HCT116 (cell line): ENCODE measurements at regions not wholly inside any gene's neighbourhood (a gene's known extent, or its start where the extent isn't known, plus 50 kb on each side); places are given as distances from the start of the nearest gene placed in this dataset.

Source experiments
- ATAC-seq: fragments of 200-7000 bp; cut with Tn5 transposase; 2 replicates; pipeline ENCODE4 v1.9.1; 2020; ENCODE audit warnings: mild to moderate bottlenecking, moderate library complexity
- BruUV-seq: library from RNA; stranded (reverse); fragments of 400-500 nt; replicated peaks from 2 replicates; lab custom pipeline; 2021; lab: Mats Ljungman, UMichigan
- CTCF ChIA-PET: fragments of 300-600 bp; sonication (Branson Sonifier 250); formaldehyde crosslinking; loops from one replicate; lab custom pipeline; 2021; ENCODE audit warnings: antibody characterized with exemption; lab: Charles Lee
- POLR2A ChIA-PET: fragments of 300-600, 350-600 bp; sonication (Branson Sonifier 250); formaldehyde crosslinking; loops from one replicate; lab custom pipeline; 2021; ENCODE audit warnings: antibody characterized with exemption; lab: Charles Lee
- RAD21 ChIA-PET, 2 experiments: fragments of 300-600 bp; sonication (Branson Sonifier 250); formaldehyde crosslinking; loops; one replicate each; lab custom pipeline; 2023; ENCODE audit warnings: low total read pairs in 2 of 2; ENCODE audit not compliant: uncharacterized antibody in 2 of 2, unreplicated experiment in 2 of 2, low non-redundant PET in 1 of 2; lab: Charles Lee
- DNase-seq: peaks from one replicate; pipeline ENCODE4 v3.0.0-alpha.2; 2010; ENCODE audit warnings: low read depth, low spot score
- H2AFZ ChIP-seq: fragments of 200-600 bp; shearing (Covaris generic), sonication (generic); 2 replicates; pipeline ENCODE4 v1.6.1; 2017; ENCODE audit warnings: low read depth, mixed run types, mixed read lengths, antibody characterized with exemption, low read length; ENCODE audit not compliant: poor library complexity, severe bottlenecking
- H3K27ac ChIP-seq: 2 replicates; pipeline ENCODE4 v1.5.1; 2012; ENCODE audit warnings: low read depth, low read length
- H3K27me3 ChIP-seq: fragments of 200-600 bp; sonication (generic); 2 replicates; pipeline ENCODE4 v1.6.1; 2016; ENCODE audit warnings: mixed run types, low read length, mixed read lengths; ENCODE audit not compliant: insufficient read depth
- H3K36me3 ChIP-seq, 2 experiments: fragments of 200-500 bp in 1 of 2; fragments of 200-600 bp in 1 of 2; sonication (Bioruptor generic) in 1 of 2; sonication (generic) in 1 of 2; 2 replicates each; pipeline versions ENCODE4 v1.5.1 to v1.6.1; 2014 to 2016; ENCODE audit warnings: low read length in 2 of 2, inconsistent platforms in 1 of 2, mixed read lengths in 1 of 2, mixed run types in 1 of 2; ENCODE audit not compliant: insufficient read depth in 2 of 2, control insufficient read depth in 1 of 2
- H3K4me1 ChIP-seq, 2 experiments: fragments of 200-600 bp in 1 of 2; sonication (generic) in 1 of 2; 2 replicates each; pipeline versions ENCODE4 v1.5.1 to v1.6.1; 2012 to 2017; ENCODE audit warnings: low read length in 2 of 2, inconsistent platforms in 1 of 2, mild to moderate bottlenecking in 1 of 2, mixed read lengths in 1 of 2, mixed run types in 1 of 2, moderate library complexity in 1 of 2; ENCODE audit not compliant: insufficient read depth in 2 of 2, control insufficient read depth in 1 of 2
- H3K4me2 ChIP-seq: fragments of 200-600 bp; sonication (generic); 2 replicates; pipeline ENCODE4 v1.6.1; 2017; ENCODE audit warnings: mixed run types, low read length, mixed read lengths
- H3K4me3 ChIP-seq, 2 experiments: fragments of 200-600 bp in 1 of 2; sonication (generic) in 1 of 2; replicated peaks in 1 of 2; 2 replicates each; pipeline ENCODE4 v1.5.1; 2011 to 2016; ENCODE audit warnings: low read length in 2 of 2, control low read depth in 1 of 2, low read depth in 1 of 2, mild to moderate bottlenecking in 1 of 2, mixed read lengths in 1 of 2, mixed run types in 1 of 2
- H3K79me2 ChIP-seq: fragments of 200-600 bp; sonication (generic); 2 replicates; pipeline ENCODE4 v1.6.1; 2017; ENCODE audit warnings: mild to moderate bottlenecking, mixed run types, low read length, moderate library complexity, mixed read lengths; ENCODE audit not compliant: insufficient read depth
- H3K9ac ChIP-seq: fragments of 200-600 bp; sonication (generic); 2 replicates; pipeline ENCODE4 v1.6.1; 2016; ENCODE audit warnings: low read length, mixed read lengths
- H3K9me2 ChIP-seq: fragments of 200-600 bp; sonication (generic), shearing (Covaris generic); 2 replicates; pipeline ENCODE4 v1.6.1; 2017; ENCODE audit warnings: mixed run types, mild to moderate bottlenecking, moderate library complexity; ENCODE audit not compliant: insufficient read depth
- H3K9me3 ChIP-seq, 2 experiments: fragments of 200-500 bp in 1 of 2; fragments of 200-600 bp in 1 of 2; sonication (Bioruptor generic) in 1 of 2; sonication (generic) in 1 of 2; 2 replicates each; pipeline ENCODE4 v1.6.1; 2014 to 2017; ENCODE audit warnings: low read length in 2 of 2, mixed read lengths in 2 of 2, inconsistent platforms in 1 of 2, low read depth in 1 of 2, mild to moderate bottlenecking in 1 of 2, mixed run types in 1 of 2, moderate library complexity in 1 of 2; ENCODE audit not compliant: control insufficient read depth in 1 of 2, insufficient read depth in 1 of 2
- H4K20me1 ChIP-seq: fragments of 200-600 bp; sonication (generic), shearing (Covaris generic); 2 replicates; pipeline ENCODE4 v1.6.1; 2017; ENCODE audit warnings: mixed run types, mild to moderate bottlenecking, moderate library complexity; ENCODE audit not compliant: insufficient read depth
- ATF3 ChIP-seq: IDR thresholded peaks from 2 replicates; pipeline ENCODE4 v1.6.1; 2012
- CBX3 ChIP-seq: IDR thresholded peaks from 2 replicates; pipeline ENCODE4 v1.6.1; 2012; ENCODE audit warnings: low read depth
- CEBPB ChIP-seq: IDR thresholded peaks from 2 replicates; pipeline ENCODE4 v1.6.1; 2012; ENCODE audit warnings: low read depth
- EGR1 ChIP-seq: IDR thresholded peaks from 2 replicates; pipeline ENCODE4 v1.6.1; 2012; ENCODE audit warnings: low read depth
- ELF1 ChIP-seq: IDR thresholded peaks from 2 replicates; pipeline ENCODE4 v1.6.1; 2012; ENCODE audit warnings: low read depth, borderline replicate concordance
- EZH2 ChIP-seq: fragments of 200-600 bp; sonication (generic); IDR thresholded peaks from 2 replicates; pipeline ENCODE4 v1.6.1; 2017; ENCODE audit warnings: antibody characterized with exemption, mixed run types
- EZH2phosphoT487 ChIP-seq: fragments of 200-600 bp; IDR thresholded peaks from 2 replicates; pipeline ENCODE4 v1.6.1; 2018; ENCODE audit warnings: antibody characterized with exemption, borderline replicate concordance
- FOSL1 ChIP-seq: IDR thresholded peaks from 2 replicates; pipeline ENCODE4 v1.6.1; 2012; ENCODE audit warnings: low read depth
- JUND ChIP-seq: IDR thresholded peaks from 2 replicates; pipeline ENCODE4 v1.6.1; 2012
- POLR2A ChIP-seq: IDR thresholded peaks from 2 replicates; pipeline ENCODE4 v1.7.0; 2011; ENCODE audit warnings: borderline replicate concordance; ENCODE audit not compliant: insufficient read depth, insufficient read length; ENCODE audit errors: extremely low read depth
- REST ChIP-seq: IDR thresholded peaks from 2 replicates; pipeline ENCODE4 v1.6.1; 2012; ENCODE audit warnings: low read depth
- SIN3A ChIP-seq: IDR thresholded peaks from 2 replicates; pipeline ENCODE4 v1.6.1; 2012; ENCODE audit warnings: low read depth
- SP1 ChIP-seq: IDR thresholded peaks from 2 replicates; pipeline ENCODE4 v1.6.1; 2012; ENCODE audit warnings: low read depth
- SRF ChIP-seq: IDR thresholded peaks from 2 replicates; pipeline ENCODE4 v1.6.1; 2012; ENCODE audit warnings: low read depth
- ZBTB33 ChIP-seq: IDR thresholded peaks from 2 replicates; pipeline ENCODE4 v1.6.1; 2011; ENCODE audit warnings: mild to moderate bottlenecking, low read length, moderate library complexity; ENCODE audit not compliant: insufficient replicate concordance; ENCODE audit errors: extremely low read depth
- ZFX ChIP-seq: fragments of 450-650 bp; IDR thresholded peaks from 2 replicates; pipeline ENCODE4 v1.6.1; 2017
- intact Hi-C: fragments of 100-400 bp; cut with micrococcal nuclease; formaldehyde crosslinking; loops from 2 replicates; pipeline ENCODE4 v1.10.0; 2022

GRCh38 chr21:16441789-16442188 lies 712.0 kb downstream of the USP25 start:
- CTCF ChIA-PET, result no interaction called here
- no peaks in the 10 kb centered on the region for H3K79me2 ChIP-seq
- no peaks in the 10 kb centered on the region for H4K20me1 ChIP-seq
- DNase-seq, result no peak
- no TSS peak for BruUV-seq
- H3K4me2 ChIP-seq, result no peak overlapping the region
- POLR2A ChIA-PET, result no interaction called here
- intact Hi-C loops, result no loop called here
- TF ChIP-seq CBX3, result no peak
- TF ChIP-seq SIN3A, result no peak
- TF ChIP-seq ATF3, result no peak
- TF ChIP-seq JUND, result no peak
- no peak for TF ChIP-seq SRF
- TF ChIP-seq REST, result no peak
- no peak for TF ChIP-seq ZBTB33
- TF ChIP-seq ZFX, result no peak
- no peak for TF ChIP-seq SP1
- no peak for TF ChIP-seq FOSL1
- no peak for TF ChIP-seq POLR2A
- no peak for TF ChIP-seq EZH2
- no peak for TF ChIP-seq CEBPB
- TF ChIP-seq EZH2phosphoT487, result no peak
- no peak for TF ChIP-seq ELF1
- no peak for TF ChIP-seq EGR1
- H3K4me3 ChIP-seq, result no peak overlapping the region
- RAD21 ChIA-PET, result no interaction called here
- no peak overlapping the region for H2AFZ ChIP-seq
- H3K9me3 ChIP-seq, result peaks cover 0 to 7% of the 10 kb centered on the region in 2 experiments; a peak in 2 of 4 replicates
- H3K36me3 ChIP-seq, result no peaks in the 10 kb centered on the region; a peak in 1 of 4 replicates
- no peaks in the 10 kb centered on the region for H3K27me3 ChIP-seq
- ATAC-seq, result no peak
- no peak overlapping the region for H3K9ac ChIP-seq
- no peaks in the 10 kb centered on the region for H3K4me1 ChIP-seq
- H3K27ac ChIP-seq, result no peak overlapping the region
- H3K9me2 ChIP-seq, result no peaks in the 10 kb centered on the region
